Inflammatory macrophage treated with lipopolysaccharide for 1 hour (primary cell): ENCODE measurements at regions not wholly inside any gene's neighbourhood (a gene's known extent, or its start where the extent isn't known, plus 50 kb on each side); places are given as distances from the start of the nearest gene placed in this dataset.

Experiments used
- DNase-seq, 2 donors: peaks; one replicate each; pipeline ENCODE4 v3.0.0-alpha.2; 2020 to 2022

GRCh38 chr12:100743060-100743459 is 51.5 kb upstream of the ANO4 start:
- DNase-seq: no peak
